GM12872 (cell line): ENCODE measurements at regions not wholly inside any gene's neighbourhood (a gene's known extent, or its start where the extent isn't known, plus 50 kb on each side); places are given as distances from the start of the nearest gene placed in this dataset.

Source experiments
- CTCF ChIP-seq: IDR thresholded peaks from 3 replicates; pipeline ENCODE4 v1.5.1; 2011; ENCODE audit warnings: low read depth, mild to moderate bottlenecking, low read length, moderate library complexity; ENCODE audit not compliant: insufficient read depth

- TF ChIP-seq CTCF, result no peak
Measured at GRCh38 chr3:4006288-4006687, 207.1 kb downstream of the LRRN1 start.

- TF ChIP-seq CTCF, result no peak
Measured at GRCh38 chr3:4008205-4008604, 209.0 kb downstream of the LRRN1 start.

- TF ChIP-seq CTCF, result no peak
Measured at GRCh38 chr3:4011166-4011565, 211.9 kb downstream of the LRRN1 start.

GRCh38 chr3:4015426-4015825 lies 216.2 kb downstream of the LRRN1 start:
- no peak for TF ChIP-seq CTCF

GRCh38 chr3:4019501-4019900 lies 220.3 kb downstream of the LRRN1 start:
- TF ChIP-seq CTCF, result no peak

GRCh38 chr3:4021162-4021561 lies 221.9 kb downstream of the LRRN1 start:
- TF ChIP-seq CTCF, result no peak

GRCh38 chr3:4029135-4029534 lies 229.9 kb downstream of the LRRN1 start:
- no peak for TF ChIP-seq CTCF

GRCh38 chr3:4030624-4031023 lies 231.4 kb downstream of the LRRN1 start:
- no peak for TF ChIP-seq CTCF
